EL (cell line): ENCODE measurements at regions not wholly inside any gene's neighbourhood (a gene's known extent, or its start where the extent isn't known, plus 50 kb on each side); places are given as distances from the start of the nearest gene placed in this dataset.

Experiments used
- DNase-seq: peaks from one replicate; pipeline ENCODE4 v3.0.0-alpha.2; 2016

GRCh38 chr5:93883459-93883858 is 142.1 kb upstream of the POU5F2 start:
- DNase-seq: no peak

- DNase-seq: no peak
These were observed 134.3 kb upstream of the POU5F2 start for GRCh38 chr5:93875693-93876092.

DNA sequence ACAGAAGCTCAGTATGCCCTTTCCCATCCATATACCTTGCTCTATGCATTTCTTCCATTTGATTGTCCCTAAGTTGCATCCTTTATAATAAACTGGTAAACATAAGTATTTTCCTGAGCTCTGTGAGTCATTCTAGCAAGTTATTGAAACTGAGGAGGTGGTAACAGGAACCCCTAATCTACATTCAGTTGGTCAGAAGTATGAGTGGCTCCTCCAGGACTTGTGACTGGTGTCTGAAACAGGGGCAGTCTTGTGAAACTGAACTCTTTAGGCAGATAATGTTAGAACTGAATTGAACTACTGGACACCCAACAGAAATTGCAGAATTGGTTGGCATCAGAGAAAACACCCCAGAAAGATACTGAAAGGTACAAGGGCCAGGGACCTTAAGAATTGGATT is 133.1 kb upstream of the POU5F2 start:
- DNase-seq: no peak

DNA sequence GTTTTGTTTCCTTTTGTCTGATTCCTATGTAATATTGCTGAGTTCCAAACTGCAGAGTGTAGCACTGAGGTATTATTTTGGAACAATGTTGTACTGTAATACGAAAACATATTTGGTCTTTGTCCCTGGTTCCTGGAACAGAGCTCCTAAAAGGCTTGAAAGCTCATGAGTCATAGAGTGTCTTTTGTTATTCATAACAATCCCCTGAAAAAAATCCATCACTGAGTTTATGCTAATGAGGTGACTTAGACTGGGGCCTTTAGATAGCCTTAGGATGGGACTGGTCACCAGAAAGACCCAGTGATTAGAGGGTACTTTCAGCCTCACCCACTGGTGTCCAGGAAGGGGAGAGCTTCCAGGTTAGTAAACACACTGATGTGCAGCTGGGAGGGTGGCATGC is 132.7 kb upstream of the POU5F2 start:
- peak; percentile 32 for DNase-seq

GRCh38 chr5:93873211-93873736 is 131.9 kb upstream of the POU5F2 start:
- DNase-seq: no peak

DNA sequence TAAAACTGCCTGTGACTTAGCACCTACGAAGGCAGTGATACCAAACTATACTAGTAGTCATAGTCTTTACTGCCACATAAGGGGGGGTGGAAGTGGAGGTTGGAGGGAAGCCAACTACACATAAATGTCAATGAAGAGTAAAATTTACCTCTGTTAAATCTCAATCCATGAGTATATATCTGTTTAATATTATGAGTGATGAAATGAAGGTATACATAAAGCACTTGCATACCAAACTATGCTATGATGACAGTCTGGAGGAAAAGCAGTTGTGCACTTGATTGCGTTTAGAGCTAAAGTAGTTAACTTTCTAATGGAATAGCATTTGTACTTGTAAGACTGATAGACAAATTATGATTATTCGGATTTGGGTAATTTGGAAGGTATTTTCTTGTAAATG is 129.2 kb upstream of the POU5F2 start:
- DNase-seq: no peak

GRCh38 chr5:93868851-93869250 is 127.5 kb upstream of the POU5F2 start:
- no peak for DNase-seq

- no peak for DNase-seq
These were observed 108.9 kb upstream of the POU5F2 start for GRCh38 chr5:93850311-93850710.

GRCh38 chr5:93845376-93845775 is 104.0 kb upstream of the POU5F2 start:
- DNase-seq: no peak

GRCh38 chr5:93831449-93831848 is 90.0 kb upstream of the POU5F2 start:
- peak; percentile 90 for DNase-seq

DNA sequence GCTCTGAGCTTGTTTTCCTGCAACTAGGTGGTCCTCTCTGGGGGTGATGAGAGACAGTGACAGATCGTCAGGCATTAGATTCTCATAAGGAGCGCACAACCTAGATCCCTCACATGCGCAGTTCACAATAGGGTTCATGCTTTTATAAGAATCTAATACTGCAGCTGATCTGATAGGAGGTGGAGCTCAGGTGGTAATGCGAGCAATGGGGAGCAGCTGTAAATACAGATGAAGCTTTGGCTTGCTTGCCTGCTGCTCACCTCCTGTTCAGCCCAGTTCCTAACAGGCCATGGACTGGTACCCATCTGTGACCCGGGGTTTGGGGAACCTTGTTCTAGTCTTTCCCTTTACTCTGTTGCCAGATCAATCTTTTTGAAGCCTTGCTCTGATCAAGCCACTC is 89.5 kb upstream of the POU5F2 start:
- no peak for DNase-seq

DNA sequence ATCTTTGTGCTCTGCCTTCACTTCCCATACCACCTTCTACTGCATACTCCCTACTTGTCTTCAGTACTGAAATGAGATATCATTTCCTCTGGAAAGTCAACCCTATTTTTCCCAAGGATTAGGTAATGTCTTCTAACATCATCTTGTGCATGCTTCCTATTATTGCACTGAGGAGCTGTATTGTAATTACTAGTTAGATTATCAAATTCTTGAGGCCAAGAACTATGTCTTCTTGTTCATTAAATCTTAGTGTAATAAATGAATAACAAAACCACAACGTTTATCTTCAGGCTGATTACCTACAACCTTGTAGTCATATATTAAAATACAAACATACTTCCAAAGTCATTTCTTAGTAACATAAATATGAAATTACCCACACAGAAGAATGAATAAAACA is 87.9 kb upstream of the POU5F2 start:
- DNase-seq: no peak

GRCh38 chr5:93821891-93822415 is 80.6 kb upstream of the POU5F2 start:
- no peak for DNase-seq

- DNase-seq: no peak
These were observed 78.3 kb upstream of the POU5F2 start for GRCh38 chr5:93819668-93820067.

- DNase-seq: no peak
These were observed 69.4 kb upstream of the POU5F2 start for GRCh38 chr5:93810780-93811179.

GRCh38 chr5:93809430-93809829 is 68.0 kb upstream of the POU5F2 start:
- no peak for DNase-seq

- no peak for DNase-seq
These were observed 66.4 kb upstream of the POU5F2 start for GRCh38 chr5:93807846-93808245.

- no peak for DNase-seq
These were observed 64.4 kb upstream of the POU5F2 start for GRCh38 chr5:93805616-93806379.

- peak; percentile 55 for DNase-seq
These were observed 59.8 kb upstream of the POU5F2 start for GRCh38 chr5:93800988-93801811.

GRCh38 chr5:93794954-93795353 is 53.6 kb upstream of the POU5F2 start:
- no peak for DNase-seq

- no peak for DNase-seq
These were observed 51.9 kb upstream of the POU5F2 start for GRCh38 chr5:93793159-93793781.

DNA sequence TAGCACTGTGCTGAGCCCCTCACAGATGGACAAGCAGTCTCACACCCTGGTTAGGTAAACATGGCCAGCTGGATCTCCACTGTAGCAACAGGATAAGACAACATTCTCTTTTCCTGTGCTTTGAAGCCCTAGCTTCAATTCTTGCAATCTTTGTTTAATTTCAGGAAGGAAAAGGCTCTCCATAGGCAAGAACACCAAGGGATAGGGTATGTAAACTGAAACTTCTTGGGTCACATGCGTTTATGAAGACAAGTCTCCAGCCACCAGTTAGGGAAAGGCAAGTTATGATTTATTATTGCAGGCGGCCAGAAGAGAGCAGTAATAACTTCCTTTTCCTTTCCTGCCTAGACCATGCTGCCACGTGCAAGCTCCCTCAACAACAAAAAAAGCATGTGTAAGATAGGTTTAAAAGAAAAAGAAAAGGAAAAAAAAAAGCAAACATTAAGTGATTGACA is 50.1 kb upstream of the POU5F2 start:
- DNase-seq: no peak
